SK-N-MC (cell line): ENCODE measurements at regions not wholly inside any gene's neighbourhood (a gene's known extent, or its start where the extent isn't known, plus 50 kb on each side); places are given as distances from the start of the nearest gene placed in this dataset.

ENCODE experiments used
- DNase-seq: peaks from one replicate; pipeline ENCODE4 v3.0.0-alpha.2; 2011; ENCODE audit warnings: low read depth, low spot score
- H3K27ac ChIP-seq: fragments of 200-600 bp; sonication (generic); 2 replicates; pipeline ENCODE4 v1.5.1; 2016; ENCODE audit warnings: mixed run types
- H3K36me3 ChIP-seq: fragments of 200-600 bp; sonication (generic); 2 replicates; pipeline ENCODE4 v1.6.1; 2017; ENCODE audit warnings: antibody characterized with exemption, low read length, mixed read lengths; ENCODE audit not compliant: insufficient read depth
- H3K4me3 ChIP-seq: fragments of 200-600 bp; sonication (generic); 2 replicates; pipeline ENCODE4 v1.5.1; 2016
- H3K9ac ChIP-seq: fragments of 200-600 bp; sonication (generic); 2 replicates; pipeline ENCODE4 v1.8.0; 2017; ENCODE audit warnings: mixed run types, mixed read lengths; ENCODE audit not compliant: insufficient read length
- H3K9me3 ChIP-seq: fragments of 200-600 bp; sonication (generic); 2 replicates; pipeline ENCODE4 v1.6.1; 2017; ENCODE audit warnings: low read depth, mild to moderate bottlenecking, antibody characterized with exemption, low read length, moderate library complexity, mixed read lengths
- EZH2 ChIP-seq: fragments of 200-600 bp; sonication (generic); IDR thresholded peaks from one replicate; pipeline ENCODE4 v1.6.1; 2017; ENCODE audit warnings: antibody characterized with exemption
- FOXP2 ChIP-seq: optimal IDR thresholded peaks from 2 replicates; pipeline ENCODE3; 2011; ENCODE audit warnings: mild to moderate bottlenecking, moderate library complexity; ENCODE audit not compliant: insufficient read depth; ENCODE audit errors: extremely low read length, control extremely low read depth
- POLR2AphosphoS5 ChIP-seq: IDR thresholded peaks from 2 replicates; pipeline ENCODE4 v1.6.1; 2012; ENCODE audit warnings: mild to moderate bottlenecking, low read depth, low read length, borderline replicate concordance

DNA sequence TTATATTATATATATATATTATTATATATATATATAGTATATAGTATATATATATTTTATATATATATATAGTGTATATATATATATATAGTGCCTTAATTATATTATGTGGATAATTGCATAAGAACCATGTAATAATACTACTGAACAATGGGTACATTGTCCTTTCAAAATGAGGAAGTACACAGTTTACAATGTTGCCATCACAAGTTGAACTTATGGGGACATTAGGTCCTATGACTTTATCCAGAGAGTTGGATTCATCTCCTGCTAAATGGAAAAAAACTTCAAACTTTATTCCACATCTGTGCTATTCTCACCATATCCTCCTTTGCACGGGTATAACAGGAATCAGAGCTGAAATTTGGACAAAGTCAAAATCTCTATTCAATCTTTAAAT lies 105.0 kb upstream of the AGR3 start:
- TF ChIP-seq EZH2, result no peak
- no peak for TF ChIP-seq POLR2AphosphoS5
- no peak for TF ChIP-seq FOXP2
- no peak overlapping the region for H3K9ac ChIP-seq
- DNase-seq, result no peak
- no peaks in the 10 kb centered on the region for H3K9me3 ChIP-seq
- no peaks in the 10 kb centered on the region for H3K36me3 ChIP-seq
- no peak overlapping the region for H3K27ac ChIP-seq
- H3K4me3 ChIP-seq, result no peak overlapping the region

DNA sequence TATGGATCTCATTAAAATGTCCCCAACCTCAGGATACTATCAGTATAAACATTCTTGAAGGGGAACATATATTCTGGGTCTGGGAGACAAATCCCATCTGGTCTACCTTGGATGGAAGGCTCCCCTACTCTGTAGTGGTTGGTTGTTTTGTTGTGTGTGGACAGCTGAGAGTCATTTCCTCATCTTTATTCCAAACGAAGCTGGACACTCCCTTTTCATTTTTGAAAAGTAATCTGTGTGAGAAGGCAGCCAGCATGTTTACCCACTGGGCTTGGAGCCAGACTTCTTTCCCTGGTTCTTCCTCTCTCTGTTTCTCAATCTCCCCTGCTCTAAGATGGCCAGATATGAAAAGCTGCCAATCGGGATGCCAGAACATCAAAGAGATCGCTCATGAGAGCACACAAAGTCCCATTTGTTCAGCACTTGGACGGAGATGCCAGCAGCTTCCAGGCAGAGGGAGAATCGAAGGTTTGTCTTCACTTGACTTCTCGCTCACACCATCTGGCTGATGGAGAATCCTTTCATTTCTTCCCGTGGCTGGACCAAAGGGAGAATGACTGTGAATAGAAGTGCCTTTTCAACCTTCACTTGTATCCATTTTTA lies 108.1 kb upstream of the AGR3 start:
- TF ChIP-seq FOXP2, result no peak
- TF ChIP-seq EZH2, result no peak
- TF ChIP-seq POLR2AphosphoS5, result no peak
- Histone ChIP-seq H3K9me3 (no peaks in the 10 kb centered on the region), H3K36me3 (no peaks in the 10 kb centered on the region), H3K27ac (no peak overlapping the region), H3K9ac (no peak overlapping the region), H3K4me3 (no peak overlapping the region)
- no peak for DNase-seq

DNA sequence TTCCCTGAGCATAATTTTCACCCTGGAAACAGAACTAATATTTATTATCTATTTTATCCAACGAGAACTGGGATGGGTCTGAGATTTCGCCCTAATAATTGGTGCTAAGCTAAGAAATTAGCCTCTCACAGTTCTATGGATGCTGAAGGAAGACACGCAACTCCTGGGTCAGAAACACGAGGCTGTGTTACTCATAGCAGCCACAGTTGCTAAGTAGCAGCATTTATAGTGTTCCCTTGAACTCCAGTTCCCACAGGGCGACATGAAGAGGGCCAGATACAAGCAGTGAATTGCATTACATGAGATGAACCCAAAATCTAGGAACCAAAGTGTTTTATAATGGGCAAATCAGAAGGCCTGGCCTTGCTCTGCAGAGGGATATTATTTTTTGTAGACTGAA lies 109.8 kb upstream of the AGR3 start:
- Histone ChIP-seq H3K36me3 (no peaks in the 10 kb centered on the region), H3K27ac (no peak overlapping the region), H3K9me3 (no peaks in the 10 kb centered on the region), H3K4me3 (no peak overlapping the region), H3K9ac (no peak overlapping the region)
- DNase-seq, result no peak
- TF ChIP-seq EZH2 (no peak), POLR2AphosphoS5 (no peak), FOXP2 (no peak)

DNA sequence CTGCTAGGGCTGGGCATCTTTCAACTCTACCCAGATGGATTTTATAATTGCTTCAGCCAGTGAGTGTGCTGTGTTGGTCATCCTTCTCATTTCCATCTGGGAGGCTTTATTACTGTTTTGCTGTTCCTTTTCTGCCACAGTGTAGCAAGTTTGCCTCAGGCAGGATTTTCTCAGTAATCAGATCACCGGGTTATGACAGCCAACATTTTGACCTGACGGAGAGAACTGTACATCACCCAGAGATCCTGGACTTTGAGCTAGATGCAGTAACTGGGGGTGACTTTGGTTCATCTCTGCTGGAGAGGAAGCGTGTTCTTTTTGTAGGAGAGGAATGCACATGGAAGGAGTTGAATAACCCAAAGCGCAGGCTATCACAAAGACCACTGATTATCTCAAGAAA lies 111.8 kb upstream of the AGR3 start:
- Histone ChIP-seq H3K9ac (no peak overlapping the region), H3K27ac (no peak overlapping the region), H3K36me3 (no peaks in the 10 kb centered on the region), H3K9me3 (no peaks in the 10 kb centered on the region), H3K4me3 (no peak overlapping the region)
- no peak for TF ChIP-seq POLR2AphosphoS5
- no peak for TF ChIP-seq EZH2
- TF ChIP-seq FOXP2, result no peak
- no peak for DNase-seq

DNA sequence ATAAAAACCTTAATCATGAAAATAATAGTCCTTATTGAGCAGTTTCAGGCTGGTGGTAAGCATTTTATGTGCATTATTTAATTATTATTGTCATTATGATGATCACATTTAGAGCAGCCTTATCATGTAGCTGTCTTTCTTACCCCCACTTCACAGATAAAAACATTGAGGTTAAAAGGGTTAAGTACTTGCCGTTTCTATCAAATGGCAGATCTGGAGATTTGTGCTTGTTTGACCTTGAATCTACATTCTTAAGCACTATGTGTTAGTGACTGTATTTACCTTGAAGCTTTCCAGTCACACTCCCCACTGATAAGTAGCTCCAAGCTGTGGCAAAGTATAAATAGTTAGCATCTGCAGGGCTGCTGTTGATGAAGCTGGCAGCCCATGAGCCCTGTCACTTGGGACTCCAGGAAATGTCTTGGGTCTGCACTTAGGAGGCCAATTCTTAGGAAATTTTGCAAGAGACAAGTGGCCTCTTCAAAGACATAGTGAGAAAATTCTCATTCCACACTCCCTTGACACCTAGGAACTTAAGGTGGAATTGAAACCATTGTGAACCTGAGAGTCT lies 116.8 kb upstream of the AGR3 start:
- TF ChIP-seq POLR2AphosphoS5 (no peak), EZH2 (no peak), FOXP2 (no peak)
- no peak overlapping the region for H3K4me3 ChIP-seq

DNA sequence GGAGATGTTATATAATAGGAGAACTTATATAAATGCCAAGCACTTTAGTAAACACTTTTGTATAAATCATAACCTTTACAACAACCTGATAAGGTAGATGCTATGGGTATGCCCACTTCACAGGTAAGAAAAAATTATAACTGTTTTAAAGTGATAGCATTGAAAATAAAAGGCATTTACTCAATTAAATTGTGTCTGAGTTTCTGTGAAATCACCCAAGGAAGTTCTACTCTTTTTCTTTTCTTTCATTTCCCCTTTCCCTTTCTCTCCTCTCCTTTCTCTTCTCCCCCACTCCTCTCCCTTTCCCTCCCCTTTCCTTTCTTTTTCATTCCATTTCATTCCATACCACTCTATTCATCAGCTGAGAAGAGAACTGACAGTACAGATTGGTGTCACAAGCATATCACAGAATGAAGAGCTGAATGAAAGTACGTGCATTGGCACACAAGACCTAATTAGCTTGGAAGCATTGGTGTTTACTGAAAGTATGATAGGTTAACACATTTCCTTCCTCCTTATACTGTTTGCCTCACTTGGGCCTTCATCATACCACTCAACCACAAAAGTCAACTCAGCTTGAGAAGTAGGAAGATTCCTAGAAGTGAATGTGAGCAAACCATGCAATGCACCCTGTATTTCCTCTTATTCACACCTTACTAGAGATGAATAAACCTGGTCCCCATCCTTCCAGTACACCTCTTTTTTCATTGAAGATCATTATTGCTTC lies 117.9 kb upstream of the AGR3 start:
- H3K27ac ChIP-seq, result no peak overlapping the region
- no peaks in the 10 kb centered on the region for H3K9me3 ChIP-seq
- no peak overlapping the region for H3K4me3 ChIP-seq
- DNase-seq, result no peak
- H3K36me3 ChIP-seq, result no peaks in the 10 kb centered on the region
- TF ChIP-seq EZH2, result no peak
- no peak for TF ChIP-seq FOXP2
- no peak for TF ChIP-seq POLR2AphosphoS5
- H3K9ac ChIP-seq, result no peak overlapping the region

More for the DNA sequence above, 116.8 kb upstream of the AGR3 start:
- H3K9me3 ChIP-seq, result no peaks in the 10 kb centered on the region
- H3K36me3 ChIP-seq, result no peaks in the 10 kb centered on the region
- H3K9ac ChIP-seq, result no peak overlapping the region
- no peak for DNase-seq
- H3K27ac ChIP-seq, result no peak overlapping the region

DNA sequence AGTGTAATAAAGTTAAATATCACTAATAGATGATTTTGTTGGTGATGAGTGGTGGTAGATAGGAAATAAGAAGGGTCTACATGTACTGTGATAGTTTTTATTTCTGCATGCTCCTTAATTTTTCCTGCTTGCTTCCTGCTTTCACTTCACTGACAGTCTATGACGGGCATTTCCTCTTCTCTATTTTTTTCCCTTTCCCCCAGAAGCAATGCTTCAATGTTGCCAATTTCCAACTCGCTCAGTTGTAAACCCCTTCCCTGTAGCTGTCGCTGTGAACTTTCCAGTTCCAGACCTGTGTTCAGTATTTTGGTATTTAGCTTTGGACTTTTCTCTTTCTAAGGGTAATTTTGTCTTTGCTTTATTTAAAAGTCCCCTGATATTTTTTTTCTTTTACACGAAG lies 123.5 kb upstream of the AGR3 start:
- no peaks in the 10 kb centered on the region for H3K36me3 ChIP-seq

DNA sequence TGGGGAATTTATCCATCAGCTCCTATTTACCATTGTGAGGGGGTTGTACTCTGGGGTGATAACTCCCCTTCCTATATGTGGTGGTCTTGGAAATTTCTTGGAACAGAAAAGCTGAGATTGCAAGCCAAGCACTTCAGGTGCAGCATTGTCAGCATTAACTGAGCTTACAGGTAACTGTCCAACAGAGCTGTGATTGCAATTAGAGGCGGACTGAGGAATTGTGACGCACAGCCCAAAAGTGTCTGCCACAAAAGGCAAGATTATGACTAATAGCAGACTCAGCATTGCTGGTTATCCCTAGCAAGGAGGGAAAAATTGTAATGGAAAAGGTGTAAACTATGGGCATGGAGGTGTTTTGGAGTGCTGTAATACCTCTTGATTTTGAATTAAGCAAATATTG lies 126.1 kb upstream of the AGR3 start:
- Histone ChIP-seq H3K36me3 (no peaks in the 10 kb centered on the region), H3K9me3 (no peaks in the 10 kb centered on the region), H3K27ac (no peak overlapping the region), H3K4me3 (no peak overlapping the region), H3K9ac (no peak overlapping the region)
- TF ChIP-seq POLR2AphosphoS5, result no peak
- TF ChIP-seq EZH2, result no peak
- TF ChIP-seq FOXP2, result no peak
- no peak for DNase-seq

More for the DNA sequence above, 123.5 kb upstream of the AGR3 start:
- DNase-seq, result no peak
- H3K4me3 ChIP-seq, result no peak overlapping the region
- no peak overlapping the region for H3K9ac ChIP-seq
- no peaks in the 10 kb centered on the region for H3K9me3 ChIP-seq
- no peak overlapping the region for H3K27ac ChIP-seq
- TF ChIP-seq FOXP2 (no peak), POLR2AphosphoS5 (no peak), EZH2 (no peak)
